ENCODE measurements at regions not wholly inside any gene's neighbourhood (a gene's known extent, or its start where the extent isn't known, plus 50 kb on each side); places are given as distances from the start of the nearest gene placed in this dataset.

DNA sequence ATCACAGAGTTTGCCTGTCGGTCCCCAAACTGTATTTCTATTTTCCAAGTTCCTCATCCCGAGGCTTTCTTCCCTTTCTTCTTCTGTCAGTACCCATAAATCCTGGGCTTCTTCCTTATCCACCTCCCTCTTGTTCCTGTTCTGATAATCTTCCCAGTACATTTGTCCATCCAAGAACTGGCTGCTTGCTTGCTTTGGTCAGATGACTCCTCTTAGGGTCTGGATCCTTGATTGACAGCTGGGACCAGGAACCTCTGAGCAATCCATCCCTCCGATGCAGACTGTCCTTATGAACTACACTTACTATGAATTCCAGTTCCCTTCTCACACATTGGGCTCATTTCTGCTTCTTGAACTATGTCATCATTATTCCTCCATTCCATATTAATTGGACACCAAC lies 275.3 kb upstream of the CITED2 start:
- TF ChIP-seq, protein P1, sequence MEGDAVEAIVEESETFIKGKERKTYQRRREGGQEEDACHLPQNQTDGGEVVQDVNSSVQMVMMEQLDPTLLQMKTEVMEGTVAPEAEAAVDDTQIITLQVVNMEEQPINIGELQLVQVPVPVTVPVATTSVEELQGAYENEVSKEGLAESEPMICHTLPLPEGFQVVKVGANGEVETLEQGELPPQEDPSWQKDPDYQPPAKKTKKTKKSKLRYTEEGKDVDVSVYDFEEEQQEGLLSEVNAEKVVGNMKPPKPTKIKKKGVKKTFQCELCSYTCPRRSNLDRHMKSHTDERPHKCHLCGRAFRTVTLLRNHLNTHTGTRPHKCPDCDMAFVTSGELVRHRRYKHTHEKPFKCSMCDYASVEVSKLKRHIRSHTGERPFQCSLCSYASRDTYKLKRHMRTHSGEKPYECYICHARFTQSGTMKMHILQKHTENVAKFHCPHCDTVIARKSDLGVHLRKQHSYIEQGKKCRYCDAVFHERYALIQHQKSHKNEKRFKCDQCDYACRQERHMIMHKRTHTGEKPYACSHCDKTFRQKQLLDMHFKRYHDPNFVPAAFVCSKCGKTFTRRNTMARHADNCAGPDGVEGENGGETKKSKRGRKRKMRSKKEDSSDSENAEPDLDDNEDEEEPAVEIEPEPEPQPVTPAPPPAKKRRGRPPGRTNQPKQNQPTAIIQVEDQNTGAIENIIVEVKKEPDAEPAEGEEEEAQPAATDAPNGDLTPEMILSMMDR (IDR thresholded peaks at IDR 0.05) = no peak
- TF ChIP-seq POLR2A (IDR thresholded peaks at IDR 0.05) = no peak
